Germinal center (tissue), 1 donor: ENCODE measurements at regions not wholly inside any gene's neighbourhood (a gene's known extent, or its start where the extent isn't known, plus 50 kb on each side); places are given as distances from the start of the nearest gene placed in this dataset.

Experiments used
- DNase-seq: peaks from one replicate; pipeline ENCODE4 v3.0.0; 2012; ENCODE audit warnings: mixed read lengths, low spot score

DNA sequence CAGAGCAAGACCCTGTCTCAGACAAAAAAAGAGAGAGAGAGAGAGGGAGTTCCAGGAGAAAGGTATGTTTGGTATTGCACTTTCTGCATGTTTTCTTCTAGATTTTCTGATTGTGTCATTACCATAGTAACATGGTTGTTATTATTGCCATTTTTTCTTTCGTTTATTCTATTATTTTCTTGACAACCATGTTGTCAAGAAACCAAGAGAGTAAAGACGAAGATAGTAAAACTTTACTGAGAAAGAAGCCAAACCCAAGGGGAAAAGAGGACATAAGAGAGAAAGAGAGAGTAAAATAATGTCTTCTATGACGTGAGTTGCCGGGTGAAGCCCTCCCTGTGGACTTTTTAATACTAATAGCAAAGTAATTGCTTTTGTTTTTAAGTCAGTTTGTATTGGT lies 1186.0 kb upstream of the SEL1L start:
- no peak for DNase-seq

DNA sequence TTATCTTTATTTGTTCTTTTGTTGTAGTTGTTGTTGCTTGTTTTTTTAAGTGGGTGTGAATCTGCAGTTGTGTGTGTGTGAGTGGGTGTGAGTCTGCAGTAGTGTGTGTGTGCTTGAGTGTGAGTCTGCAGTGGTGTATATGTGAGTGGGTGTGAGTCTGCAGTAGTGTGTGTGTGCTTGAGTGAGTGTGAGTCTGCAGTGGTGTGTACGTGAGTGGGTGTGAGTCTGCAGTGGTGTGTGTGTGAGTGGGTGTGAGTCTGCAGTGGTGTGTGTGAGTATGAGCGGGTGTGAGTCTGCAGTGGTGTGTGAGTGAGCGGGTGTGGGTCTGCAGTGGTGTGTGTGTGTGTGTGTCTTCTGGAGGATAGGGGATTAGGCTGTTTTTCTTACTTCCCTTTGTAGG lies 1186.8 kb upstream of the SEL1L start:
- DNase-seq, result no peak

DNA sequence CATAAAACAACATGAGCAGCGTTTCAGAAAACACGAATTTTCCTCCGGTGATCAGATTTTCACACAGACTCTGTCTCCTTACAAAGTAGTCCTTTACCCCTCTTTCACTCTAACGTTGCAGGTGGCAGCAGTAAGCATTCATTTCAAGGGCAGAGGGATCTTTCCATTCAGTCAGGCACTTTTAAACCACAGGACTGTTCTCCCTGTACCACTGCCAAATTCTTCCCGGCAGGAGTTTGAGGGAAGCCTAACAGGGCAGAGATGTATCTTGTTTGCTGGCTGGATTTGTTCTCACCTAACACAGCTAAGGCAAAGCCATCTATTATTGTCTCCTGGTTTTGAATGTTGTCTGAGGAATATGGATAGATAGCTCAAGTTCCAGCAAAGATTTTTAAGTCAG lies 1187.3 kb upstream of the SEL1L start:
- DNase-seq, result no peak

GRCh38 chr14:82724316-82724715 lies 1190.7 kb upstream of the SEL1L start:
- no peak for DNase-seq

DNA sequence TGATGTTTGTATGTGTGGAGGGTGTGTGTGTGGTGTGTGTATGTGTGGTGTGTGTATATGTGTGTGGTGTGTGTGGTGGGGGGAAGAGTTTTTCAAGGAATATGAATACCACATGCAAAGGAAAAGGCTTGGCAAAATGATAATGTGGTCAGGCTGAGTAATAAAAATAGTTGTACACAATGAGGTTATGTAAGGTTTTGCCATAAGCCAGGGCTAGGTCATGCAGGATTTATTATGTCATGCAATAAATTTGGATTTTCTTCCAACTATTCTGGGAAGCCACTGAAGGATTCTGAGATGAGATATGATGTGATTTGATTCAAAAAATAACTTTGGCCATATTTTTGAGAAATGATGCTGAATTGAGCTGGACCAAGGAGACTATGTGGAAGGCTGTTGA lies 1191.6 kb upstream of the SEL1L start:
- DNase-seq, result no peak

DNA sequence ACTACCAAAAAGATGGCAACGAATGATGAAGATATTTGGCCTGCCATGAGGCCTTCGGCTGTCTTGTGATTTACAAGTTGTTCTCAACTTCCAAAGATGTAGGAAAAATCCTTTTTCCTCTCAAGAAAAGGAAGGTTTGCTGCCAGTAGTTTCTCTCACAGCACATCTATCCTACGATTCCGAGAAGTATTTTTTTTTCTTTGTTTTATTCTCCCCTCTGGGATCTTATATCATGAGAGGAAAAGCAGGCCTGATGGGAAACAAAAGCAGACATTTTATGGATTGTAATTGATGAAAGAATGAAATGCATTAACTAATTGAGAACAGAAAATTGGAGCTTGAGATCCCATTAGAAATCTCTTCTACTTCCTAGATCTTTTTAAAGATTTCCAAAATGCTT lies 1197.9 kb upstream of the SEL1L start:
- DNase-seq, result no peak

- DNase-seq, result no peak
These were observed 1206.9 kb upstream of the SEL1L start for GRCh38 chr14:82740547-82740946.

- DNase-seq, result no peak
These were observed 1221.8 kb upstream of the SEL1L start for GRCh38 chr14:82755476-82755875.

DNA sequence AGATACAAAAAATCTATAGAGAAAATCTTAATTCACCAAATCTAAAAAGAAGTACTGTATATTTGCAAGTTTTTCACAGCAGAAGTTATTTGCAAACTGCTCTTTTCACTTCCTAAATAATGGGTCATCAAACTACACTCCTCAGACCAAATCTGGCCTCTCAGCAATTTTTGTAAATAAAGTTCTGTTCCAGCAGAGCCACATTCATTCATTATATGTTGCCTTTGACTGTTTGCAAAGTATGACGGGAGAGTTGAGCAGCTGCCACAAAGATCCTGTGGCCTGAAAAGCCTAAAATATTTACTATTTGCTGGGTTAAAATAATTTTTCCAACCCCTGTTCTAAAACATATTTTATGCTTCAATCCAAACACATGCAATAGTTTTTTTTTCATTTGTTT lies 1222.3 kb upstream of the SEL1L start:
- DNase-seq, result no peak

DNA sequence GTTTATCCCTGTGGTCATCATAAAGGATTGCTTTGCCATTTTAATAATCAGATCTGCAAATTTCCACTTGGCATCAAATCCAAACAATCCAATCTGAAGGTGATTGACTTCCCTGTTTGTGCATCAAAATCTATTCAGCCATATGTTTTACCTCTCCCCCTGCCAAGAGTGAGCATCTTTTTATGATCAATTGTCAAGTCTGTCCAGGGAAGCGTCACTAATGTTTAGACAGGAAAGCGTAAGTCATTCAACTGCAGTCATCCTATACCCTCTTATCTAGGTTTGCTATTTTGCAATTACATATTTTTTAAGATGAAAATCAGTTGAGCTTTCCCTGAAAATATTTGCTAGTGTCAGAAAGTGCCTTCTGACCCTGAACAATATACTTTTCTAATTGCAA lies 1224.1 kb upstream of the SEL1L start:
- no peak for DNase-seq

DNA sequence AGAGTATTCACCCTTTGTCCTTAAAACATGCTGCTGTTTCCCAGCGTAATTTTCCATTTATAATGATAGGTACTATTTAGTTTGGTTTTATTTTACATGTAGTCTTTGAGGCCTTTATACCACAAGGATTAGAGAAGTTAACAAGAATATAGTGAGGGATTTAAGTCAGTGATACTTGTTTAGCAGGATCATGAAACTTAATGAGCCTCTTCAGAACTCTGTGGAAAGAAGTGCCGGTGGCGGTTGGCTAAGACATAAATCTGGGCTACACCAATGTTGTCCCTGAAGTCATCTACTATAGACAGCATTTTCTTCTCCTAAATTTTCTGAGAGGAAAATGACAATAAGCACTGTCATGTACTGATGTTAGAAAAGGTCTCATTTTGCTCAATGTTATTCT lies 1226.0 kb upstream of the SEL1L start:
- no peak for DNase-seq

GRCh38 chr14:82766123-82766522 lies 1232.5 kb upstream of the SEL1L start:
- DNase-seq, result no peak

DNA sequence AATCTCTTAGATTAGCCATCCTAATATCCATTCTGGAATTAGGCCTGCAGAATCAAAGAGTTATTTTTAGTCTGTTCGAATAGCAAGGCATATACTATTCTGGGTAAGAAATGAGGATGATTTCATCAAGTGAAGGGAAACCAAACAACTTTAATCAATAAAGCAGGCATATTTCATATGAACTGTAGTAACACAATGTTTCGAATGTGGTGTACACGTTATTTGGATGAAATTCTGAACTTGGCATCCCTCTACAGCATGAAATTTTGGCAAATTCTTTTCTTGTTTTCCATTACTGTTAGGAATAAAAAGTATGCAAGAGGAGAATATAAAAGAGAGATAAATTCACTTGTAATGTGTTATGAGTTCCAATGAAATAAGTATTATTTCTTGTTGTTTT lies 1233.3 kb upstream of the SEL1L start:
- DNase-seq, result no peak

DNA sequence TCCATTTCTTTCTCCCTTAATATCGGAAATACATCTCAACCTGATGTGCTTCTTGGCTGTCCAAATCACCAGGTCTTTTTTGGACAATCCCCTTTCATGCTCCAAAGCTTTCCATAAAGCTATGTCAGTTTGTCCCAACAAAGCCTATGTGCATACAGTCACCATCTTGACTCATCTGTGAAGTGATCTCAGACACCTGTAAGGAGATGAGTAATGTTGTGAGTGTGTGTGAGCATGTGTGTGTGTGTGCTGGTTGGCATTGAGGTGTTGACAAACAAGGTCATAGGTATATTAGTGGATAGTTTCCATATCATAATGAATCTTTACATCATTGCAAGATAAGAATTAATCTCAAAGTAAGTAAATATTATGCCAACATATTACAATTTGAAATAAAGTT lies 1243.3 kb upstream of the SEL1L start:
- no peak for DNase-seq

GRCh38 chr14:82778008-82778590 lies 1244.4 kb upstream of the SEL1L start:
- DNase-seq, result no peak

DNA sequence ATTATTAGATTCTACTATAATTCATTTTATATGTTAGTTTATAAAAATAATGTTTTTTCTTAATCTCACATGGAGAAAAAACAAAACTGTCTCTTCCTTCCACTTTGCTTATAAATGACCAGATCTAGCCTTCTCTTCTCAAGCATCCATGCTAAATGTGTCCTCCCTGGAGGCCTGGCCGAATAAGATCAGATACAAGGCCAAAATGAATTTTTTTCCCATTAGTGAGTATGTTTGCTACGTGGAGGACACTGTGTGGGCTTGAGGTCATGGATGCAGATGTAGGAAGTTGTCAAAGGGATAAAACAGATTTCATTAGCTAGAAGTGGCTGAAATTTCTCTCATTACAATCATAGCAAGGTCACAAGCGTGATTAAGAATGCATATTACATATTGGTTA lies 1244.9 kb upstream of the SEL1L start:
- no peak for DNase-seq

DNA sequence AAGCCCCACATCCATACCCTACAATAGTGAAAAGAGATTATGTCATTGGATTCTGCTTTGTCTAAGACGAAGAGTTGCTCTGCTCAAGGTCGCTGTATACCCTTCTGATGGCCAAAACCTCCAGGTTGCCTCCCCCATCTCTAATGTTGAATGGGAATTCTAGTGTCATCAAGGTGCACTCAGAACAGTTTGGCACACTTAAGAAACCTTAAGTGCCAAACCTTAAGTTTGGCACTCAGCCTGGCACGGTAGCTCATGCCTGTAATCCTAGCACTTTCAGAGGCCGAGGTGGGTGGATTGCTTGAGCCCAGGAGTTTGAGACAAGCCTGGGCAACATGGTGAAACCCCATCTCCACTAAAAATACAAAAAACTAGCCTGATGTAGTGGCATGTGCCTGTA lies 1245.6 kb upstream of the SEL1L start:
- no peak for DNase-seq

- no peak for DNase-seq
These were observed 1252.3 kb upstream of the SEL1L start for GRCh38 chr14:82785756-82786482.

GRCh38 chr14:82786483-82786880 lies 1252.8 kb upstream of the SEL1L start:
- DNase-seq, result no peak

GRCh38 chr14:82796086-82796485 lies 1262.4 kb upstream of the SEL1L start:
- DNase-seq, result no peak

DNA sequence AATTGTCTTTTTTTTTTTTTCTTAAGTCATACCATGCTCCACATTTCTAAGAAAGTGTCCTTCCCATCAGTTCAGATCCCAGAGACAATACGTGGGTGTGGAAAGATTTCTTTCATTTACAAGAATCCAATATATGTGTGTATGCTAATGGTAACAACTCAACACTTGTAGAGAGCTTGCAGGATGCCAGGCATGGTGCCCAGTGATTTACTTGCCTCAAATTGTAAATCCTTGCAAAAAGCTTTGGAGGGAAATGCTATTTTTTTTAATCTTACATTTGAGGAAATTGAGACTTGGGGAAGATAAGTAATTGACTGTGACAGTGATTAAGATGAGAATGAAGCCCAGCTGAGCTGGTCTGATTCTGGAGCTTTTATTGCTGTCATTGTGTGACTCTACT lies 1264.6 kb upstream of the SEL1L start:
- no peak for DNase-seq

GRCh38 chr14:82805892-82806825 lies 1272.5 kb upstream of the SEL1L start:
- DNase-seq, result no peak

GRCh38 chr14:82811246-82811645 lies 1277.6 kb upstream of the SEL1L start:
- no peak for DNase-seq
